GM19452 (cell line): ENCODE measurements at regions not wholly inside any gene's neighbourhood (a gene's known extent, or its start where the extent isn't known, plus 50 kb on each side); places are given as distances from the start of the nearest gene placed in this dataset.
"Not testable (repeated sequence)": the region's sequence is repeated elsewhere in the genome, so short reads cannot be mapped to it uniquely, and the experiment has no call there.

Experiments
- ATAC-seq: cut with Tn5 transposase; IDR thresholded peaks from one replicate; pipeline ENCODE4 v1.9.1; 2021; ENCODE audit not compliant: unreplicated experiment

DNA sequence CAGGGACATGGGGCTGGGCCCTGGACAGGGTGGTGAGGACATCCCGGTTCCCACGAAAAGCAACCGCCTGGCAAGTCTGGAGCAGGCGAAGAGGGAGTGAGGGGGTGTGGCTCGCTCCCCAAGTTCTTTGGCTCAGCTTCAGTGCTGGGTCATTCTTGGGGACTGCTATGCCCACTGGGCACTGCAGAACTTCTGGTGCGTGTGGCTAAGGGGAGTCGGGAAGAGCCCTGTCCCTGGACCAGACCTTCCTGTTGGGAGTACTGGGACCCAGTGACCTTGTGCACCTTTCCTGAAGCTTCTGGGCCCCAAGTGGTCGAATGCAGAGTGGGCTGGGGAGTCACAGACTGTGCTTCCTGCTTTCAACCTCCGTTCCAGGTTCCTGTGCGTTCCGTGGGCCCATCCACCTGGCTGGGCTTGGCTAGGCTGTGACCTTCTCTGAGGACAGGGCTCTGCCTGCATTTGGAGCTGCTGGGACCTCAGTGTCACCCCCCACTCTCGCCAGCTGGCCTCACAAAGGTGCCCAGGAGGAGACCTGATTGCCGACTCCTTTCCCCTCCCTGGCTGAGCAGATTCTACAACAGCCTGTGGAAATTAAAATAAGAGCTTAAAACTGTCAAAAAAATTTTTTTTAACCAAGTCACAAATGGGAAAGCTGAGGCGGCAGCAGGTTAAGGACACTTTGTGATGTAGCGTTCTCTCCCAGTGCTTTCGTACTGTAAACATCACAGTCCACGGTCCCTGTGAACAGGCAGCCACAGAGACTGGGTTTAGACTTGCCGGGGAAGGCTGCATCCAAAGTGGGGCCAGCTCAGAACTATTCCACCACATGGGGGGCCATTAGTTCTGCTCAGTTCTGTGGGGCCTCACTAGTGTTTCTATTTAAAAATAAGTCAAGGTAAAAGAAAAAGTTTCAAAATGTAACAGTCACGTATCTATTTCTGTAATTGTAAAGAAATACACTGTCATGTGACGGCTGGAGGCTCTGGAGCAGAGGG, 63.8 kb upstream of the WNT7B start:
- no peak for ATAC-seq

DNA sequence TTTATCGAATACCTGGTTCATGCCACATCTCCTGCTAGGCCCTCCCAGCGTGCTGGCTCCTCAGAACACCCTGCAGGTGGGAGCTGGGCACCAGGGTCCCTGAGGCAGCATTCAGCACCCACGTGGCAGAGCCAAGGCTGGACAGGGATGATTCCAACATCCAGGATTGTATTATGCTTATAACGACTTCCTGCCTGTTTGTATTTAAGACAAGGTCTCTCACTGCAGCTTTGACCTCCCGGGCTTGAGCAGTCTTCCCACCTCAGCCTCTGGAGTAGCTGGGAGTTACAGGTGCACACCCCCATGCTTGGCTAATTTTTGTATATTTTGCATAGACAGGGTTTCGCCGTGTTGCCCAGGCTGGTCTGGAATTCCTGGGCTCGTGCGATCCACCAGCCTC, 64.7 kb upstream of the WNT7B start:
- ATAC-seq, result no peak

GRCh38 chr22:46042786-46043185, 65.8 kb upstream of the WNT7B start:
- no peak for ATAC-seq

- ATAC-seq, result no peak
Observed at GRCh38 chr22:46043339-46043738, 66.4 kb upstream of the WNT7B start.

- no peak for ATAC-seq
Observed at GRCh38 chr22:46043816-46044620, 67.1 kb upstream of the WNT7B start.

DNA sequence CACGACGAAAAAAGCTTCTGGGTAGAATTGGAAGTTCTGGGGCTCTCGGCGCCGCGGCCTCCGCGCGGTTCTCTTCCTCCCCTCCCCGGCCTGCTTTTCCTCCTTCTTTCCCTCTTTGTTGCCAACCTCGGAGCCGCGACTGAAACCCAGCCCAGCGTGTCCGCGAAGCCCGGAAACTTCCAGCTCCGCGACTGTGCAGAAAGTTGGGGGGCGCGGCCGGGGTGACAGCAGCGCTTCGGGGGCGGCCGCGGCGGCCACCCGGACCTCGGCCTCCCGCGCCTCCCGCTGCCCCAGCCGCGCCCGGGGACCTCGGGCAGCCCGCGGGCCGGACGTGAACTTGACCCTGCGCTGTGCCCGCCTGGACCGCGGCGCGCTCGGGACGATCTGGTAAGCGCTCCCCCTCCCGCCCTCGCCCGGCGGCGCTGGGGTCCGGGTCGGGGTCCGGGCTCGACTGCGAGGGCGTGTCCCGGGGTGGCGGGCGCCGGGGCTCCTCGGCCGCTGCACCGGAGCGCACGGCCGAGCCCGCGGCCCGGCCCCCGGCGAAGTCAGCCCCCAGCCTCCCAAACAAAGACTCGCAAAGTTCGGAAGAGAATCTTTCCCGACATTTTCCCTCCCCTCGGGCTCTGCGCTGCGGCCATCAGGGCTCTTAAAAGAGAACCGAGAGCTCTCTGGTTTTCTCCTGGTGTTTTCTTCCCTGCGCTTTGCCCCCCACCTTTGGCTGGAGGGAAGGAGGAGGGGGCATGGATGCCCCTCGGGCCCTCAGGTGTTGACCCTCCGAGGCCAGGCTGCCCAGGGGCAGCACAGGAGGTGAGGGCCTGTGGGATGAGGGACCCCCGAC, 67.9 kb upstream of the WNT7B start:
- ATAC-seq, result no peak

DNA sequence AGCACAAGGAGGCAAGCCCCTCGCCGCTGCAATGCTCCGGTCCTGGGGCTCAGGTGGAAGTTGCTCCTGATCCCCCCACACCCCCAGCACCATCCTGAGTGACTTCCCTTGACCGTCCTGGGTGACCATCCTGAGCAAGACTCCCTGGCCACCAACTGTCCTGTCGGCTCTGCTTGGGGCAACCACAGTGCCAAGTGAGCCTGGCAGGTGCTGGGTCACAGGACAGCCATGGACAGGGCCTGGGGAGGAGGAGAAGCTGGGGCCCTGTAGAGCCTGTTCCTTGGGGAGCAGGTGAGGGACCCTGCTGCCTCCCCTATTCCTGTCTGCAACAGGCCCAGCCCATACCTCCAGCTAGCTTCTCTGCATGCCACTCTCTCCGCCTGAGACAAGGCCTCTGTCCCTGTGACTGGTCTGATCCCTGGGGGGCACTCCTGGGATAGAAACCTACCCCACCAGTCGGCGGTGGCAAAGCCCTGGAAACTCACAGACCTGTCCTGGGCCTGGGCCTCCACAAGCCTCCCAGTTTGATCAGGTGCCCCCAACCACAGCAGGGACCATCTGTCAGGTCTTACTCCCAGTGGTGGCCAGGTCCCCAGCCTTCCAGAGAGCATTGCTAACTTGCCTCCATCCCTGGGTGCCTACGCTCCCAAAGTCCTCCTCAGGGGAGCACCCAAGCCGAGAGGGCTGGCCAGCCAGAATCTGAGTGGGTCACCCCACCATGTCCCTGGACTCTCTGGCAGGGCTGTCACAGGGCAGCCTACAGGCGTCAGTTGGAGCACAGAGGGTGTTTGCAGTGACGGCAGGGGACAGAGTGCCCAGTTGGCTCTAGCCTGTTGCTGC, 68.7 kb upstream of the WNT7B start:
- no peak for ATAC-seq

DNA sequence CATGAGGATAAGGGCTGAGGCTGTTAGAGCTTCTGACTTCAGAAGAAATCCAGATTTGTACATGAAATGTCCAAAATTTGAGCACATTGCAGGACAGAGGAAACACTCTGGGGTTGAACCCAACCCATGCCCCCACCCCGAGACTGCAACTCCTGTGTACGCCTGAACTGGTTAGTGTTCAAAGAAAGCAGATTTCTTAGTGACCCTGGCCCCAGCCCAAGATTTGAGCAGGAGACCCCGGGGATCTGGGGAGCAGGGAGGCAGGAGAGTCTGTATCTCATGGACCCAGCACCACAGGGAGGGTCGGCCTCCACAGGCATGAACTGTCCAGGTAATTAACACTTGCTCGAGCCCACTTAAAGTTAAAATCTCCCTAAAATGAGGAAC, 69.3 kb upstream of the WNT7B start:
- no peak for ATAC-seq

DNA sequence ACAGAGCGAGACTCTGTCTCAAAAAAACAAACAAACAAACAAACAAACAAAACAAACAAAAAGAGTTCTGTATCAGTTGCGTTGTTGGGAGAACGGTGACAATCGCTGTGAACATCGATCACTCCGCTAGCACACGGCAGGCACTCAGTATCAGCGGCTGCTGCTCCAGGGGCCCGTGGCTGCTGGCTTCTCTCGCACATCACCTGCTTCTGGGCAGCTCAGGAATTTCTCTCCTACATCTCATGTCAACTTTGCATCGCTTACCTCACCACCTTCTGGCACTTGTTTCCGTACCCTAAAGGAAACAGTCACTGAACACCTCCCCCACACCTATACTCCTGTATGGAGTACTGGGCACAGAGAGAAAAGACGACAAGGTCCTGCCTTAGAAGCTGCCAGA, 70.3 kb upstream of the WNT7B start:
- ATAC-seq, result no peak

- ATAC-seq, result no peak
Observed at GRCh38 chr22:46047841-46048595, 71.1 kb upstream of the WNT7B start.

- not testable (repeated sequence) for ATAC-seq
Observed at GRCh38 chr22:46048661-46049060, 71.7 kb upstream of the WNT7B start.

DNA sequence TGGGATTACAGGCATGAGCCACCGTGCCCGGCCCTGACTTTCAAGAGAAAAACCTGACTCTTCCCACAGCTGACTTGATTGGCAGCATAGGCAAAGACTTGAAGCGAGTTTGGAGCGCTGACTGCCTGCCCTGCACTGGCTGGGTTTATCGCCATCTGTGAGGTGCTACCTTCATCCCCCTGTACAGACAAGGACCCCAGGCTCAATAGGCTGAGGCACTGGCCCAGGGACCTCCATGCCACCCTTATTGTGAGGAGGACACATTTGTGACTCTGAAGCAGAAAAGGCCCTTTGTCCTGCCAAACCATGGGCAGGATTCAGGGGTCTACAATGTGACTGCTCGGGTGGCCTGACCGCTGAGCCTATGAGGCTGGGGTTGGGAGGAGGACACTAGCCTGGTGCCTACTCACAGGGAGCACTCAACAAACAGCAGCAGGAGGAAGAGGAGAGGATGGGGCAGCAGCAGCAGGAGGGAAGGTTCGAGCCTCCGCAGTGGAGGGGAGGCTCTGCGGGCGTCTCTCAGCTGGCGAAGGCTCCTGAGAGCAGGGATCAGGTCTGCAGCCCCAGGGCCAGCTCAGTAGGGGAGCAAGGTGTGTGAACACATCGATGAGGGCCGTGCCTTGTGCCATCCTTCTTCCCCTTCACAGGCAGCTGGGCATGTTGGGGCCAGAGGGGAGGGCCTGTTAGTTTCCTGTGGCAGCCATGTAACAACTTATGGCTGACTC, 72.9 kb upstream of the WNT7B start:
- no peak for ATAC-seq

GRCh38 chr22:46050451-46050845, 73.5 kb upstream of the WNT7B start:
- no peak for ATAC-seq

- no peak for ATAC-seq
Observed at GRCh38 chr22:46050916-46051614, 74.1 kb upstream of the WNT7B start.

DNA sequence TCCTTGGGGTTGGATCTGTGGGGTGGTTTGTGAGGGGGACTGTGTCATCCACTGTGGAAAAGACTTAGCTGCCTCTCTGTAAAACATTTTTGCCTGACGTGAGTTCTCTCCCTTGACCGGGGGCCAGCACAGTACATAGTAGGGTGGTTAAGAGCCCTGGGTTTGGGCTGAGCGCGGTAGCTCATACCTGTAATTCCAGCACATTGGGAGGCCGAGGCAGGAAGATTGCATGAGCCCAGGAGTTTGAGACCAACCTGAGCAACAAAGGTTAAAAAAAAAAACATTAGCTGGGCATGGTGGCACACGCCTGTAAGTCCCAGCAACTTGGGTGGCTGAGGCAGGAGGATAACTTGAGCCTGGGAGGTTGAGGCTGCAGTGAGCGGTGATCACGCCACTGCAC, 74.7 kb upstream of the WNT7B start:
- no peak for ATAC-seq

DNA sequence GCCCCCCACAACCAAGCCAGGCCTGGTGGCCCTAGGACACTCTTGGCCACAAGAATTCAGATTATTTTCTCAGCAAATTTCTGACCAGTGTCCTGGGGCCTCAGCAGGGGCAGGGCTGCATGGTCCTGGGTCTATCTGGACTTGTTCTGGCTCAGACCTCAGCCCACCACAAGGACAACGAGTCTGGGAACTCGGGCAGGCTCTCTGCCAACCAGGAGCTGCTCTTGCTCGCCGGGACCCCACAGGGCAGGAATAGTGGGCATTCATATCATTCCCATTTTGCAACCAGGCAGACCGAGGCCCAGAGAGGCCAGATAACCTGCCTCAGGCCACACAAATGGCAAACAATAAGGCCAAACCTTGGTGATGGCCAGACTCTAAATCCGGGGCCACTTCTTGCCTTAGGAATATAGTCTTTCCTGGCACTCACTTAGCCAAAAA, 75.4 kb upstream of the WNT7B start:
- ATAC-seq, result no peak

DNA sequence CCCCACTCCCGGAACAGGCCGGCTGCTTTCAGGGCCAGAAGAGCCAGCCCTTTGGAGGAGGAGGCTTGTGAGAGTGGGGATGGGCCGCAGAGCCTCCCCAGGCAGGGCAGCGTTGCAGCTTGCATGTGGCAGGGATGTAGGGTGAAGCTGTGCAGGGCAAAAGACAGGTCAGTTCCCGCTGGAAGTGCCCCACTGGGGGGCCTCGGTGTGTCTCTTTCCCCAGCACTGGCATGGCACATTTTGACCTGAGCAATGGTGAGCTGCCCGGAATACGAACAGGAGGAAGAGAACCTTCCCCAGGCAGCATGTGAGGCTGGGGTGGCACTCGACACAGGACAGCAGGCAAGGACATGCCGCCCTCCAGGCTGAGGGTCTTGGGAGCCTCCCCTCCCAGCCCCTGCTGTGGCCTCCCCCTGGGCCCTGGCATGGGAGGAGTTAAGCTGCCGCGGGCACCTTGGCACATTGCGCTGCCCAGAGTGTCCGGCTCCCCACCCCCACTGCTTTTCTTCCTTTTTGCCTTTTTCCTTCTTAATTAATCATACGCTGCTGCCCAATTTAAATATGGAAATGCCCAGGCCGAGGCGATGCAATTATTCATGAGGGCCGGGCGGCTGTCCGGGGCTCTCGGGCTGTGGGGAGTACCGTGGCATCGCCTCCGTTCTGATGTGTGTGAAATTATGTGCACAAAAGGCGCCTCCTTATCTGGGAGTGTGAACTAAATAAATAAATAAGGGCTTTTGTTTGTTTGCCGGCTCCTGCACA, 76.0 kb upstream of the WNT7B start:
- no peak for ATAC-seq
